Kidney epithelial cell (primary cell): ENCODE measurements at regions not wholly inside any gene's neighbourhood (a gene's known extent, or its start where the extent isn't known, plus 50 kb on each side); places are given as distances from the start of the nearest gene placed in this dataset.

Experiments
- DNase-seq: peaks from one replicate; pipeline ENCODE4 v3.0.0-alpha.2; 2010; ENCODE audit warnings: low read depth
- H3K27me3 ChIP-seq: 2 replicates; pipeline ENCODE4 v1.6.0; 2011; ENCODE audit warnings: low read length; ENCODE audit not compliant: control insufficient read depth, insufficient read depth
- H3K36me3 ChIP-seq: 2 replicates; pipeline ENCODE4 v1.5.1; 2011; ENCODE audit warnings: low read length; ENCODE audit not compliant: control insufficient read depth, insufficient read depth
- H3K4me3 ChIP-seq: 2 replicates; pipeline ENCODE4 v1.5.1; 2011; ENCODE audit warnings: low read depth, mild to moderate bottlenecking, control low read depth, low read length
- TF ChIP-seq, protein P1 (sequence below): IDR thresholded peaks from 2 replicates; pipeline ENCODE4 v1.5.1; 2011; ENCODE audit warnings: mild to moderate bottlenecking, moderate library complexity, low read length, control low read depth, inconsistent platforms; ENCODE audit not compliant: insufficient read depth, poor library complexity, severe bottlenecking

DNA sequence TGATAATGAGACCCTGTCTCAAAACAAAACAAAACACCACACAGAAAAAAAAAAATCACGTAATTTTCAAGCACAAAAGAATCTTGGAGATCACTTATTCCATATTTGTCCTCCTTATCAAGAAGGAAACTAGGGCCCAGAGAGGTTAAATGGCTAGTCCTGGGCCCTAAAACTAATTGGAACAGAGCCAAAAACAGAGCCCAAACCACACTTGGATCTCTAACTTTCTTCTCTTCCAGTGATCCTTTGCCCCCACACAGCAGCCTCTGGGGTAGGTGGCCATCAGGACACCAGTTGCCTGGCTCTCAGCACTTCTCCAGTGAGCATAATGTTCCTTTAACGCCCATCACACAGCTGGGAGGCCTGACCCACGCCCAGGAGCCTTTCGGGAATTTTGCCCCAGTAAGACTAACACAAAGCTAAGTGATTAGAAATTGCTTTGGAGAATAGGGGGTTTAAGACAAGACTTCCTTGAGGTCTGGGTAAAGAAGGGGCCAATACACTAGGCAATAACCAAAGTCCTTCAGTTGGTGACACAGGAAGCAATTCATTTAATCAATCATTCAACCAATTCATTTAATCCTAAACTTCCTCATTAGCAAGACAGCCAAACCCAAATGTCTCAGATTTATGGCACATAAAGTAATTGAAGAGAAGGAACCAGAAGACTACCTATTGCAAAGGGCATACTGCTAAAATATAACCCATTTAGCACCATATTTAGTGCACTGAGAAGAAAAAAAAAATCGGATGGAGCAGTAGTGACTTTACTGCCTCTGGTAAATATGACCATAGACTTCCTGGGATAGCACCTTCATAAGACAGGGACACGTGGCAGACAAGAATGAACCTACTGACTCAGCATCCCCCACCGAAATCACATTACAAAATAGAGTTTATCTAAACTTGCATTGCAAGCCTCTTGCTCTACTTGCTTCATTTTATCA lies 77.8 kb downstream of the ZNF608 start:
- Histone ChIP-seq H3K36me3 (no peaks in the 10 kb centered on the region), H3K27me3 (no peaks in the 10 kb centered on the region), H3K4me3 (no peak overlapping the region)
- TF ChIP-seq, protein P1, sequence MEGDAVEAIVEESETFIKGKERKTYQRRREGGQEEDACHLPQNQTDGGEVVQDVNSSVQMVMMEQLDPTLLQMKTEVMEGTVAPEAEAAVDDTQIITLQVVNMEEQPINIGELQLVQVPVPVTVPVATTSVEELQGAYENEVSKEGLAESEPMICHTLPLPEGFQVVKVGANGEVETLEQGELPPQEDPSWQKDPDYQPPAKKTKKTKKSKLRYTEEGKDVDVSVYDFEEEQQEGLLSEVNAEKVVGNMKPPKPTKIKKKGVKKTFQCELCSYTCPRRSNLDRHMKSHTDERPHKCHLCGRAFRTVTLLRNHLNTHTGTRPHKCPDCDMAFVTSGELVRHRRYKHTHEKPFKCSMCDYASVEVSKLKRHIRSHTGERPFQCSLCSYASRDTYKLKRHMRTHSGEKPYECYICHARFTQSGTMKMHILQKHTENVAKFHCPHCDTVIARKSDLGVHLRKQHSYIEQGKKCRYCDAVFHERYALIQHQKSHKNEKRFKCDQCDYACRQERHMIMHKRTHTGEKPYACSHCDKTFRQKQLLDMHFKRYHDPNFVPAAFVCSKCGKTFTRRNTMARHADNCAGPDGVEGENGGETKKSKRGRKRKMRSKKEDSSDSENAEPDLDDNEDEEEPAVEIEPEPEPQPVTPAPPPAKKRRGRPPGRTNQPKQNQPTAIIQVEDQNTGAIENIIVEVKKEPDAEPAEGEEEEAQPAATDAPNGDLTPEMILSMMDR, result no peak
- no peak for DNase-seq

DNA sequence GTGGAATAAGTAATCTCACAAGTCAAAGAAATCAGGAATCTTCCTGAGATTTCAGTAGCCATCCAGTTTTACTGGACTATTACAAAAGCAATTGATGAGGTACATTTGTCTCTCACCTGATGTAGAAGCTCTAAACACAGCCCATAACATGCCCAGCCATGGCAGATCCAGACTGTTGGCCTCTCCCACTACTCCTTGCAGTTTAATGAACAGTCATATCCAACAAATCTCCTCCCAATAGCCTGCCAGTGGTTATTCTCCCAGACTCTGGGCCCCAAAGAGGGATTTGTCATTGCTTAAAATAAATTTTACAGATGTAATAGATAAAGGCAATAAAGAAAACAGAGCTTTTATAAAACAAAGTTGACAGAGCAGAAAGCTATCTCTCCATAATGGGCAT lies 80.8 kb downstream of the ZNF608 start:
- TF ChIP-seq, protein P1, result no peak
- no peaks in the 10 kb centered on the region for H3K27me3 ChIP-seq
- no peak overlapping the region for H3K4me3 ChIP-seq
- DNase-seq, result no peak
- no peaks in the 10 kb centered on the region for H3K36me3 ChIP-seq

DNA sequence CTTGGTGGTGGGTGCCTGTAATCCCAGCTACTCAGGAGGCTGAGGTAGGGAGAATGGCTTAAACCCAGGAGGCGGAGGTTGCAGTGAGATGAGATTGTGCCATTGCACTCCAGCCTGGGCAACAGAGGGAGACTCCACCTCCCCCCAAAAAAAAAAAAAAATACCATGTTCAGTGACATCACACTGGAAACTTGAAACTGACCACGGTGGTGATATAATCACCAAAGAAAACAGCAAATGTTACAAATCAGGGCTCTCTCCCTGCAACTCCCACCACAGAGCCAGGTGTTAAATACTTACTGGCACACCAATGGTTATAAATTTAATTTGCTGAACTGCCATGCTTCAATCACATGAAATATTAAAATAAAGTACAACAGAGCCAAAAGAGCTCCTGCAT lies 81.4 kb downstream of the ZNF608 start:
- Histone ChIP-seq H3K36me3 (no peaks in the 10 kb centered on the region), H3K27me3 (no peaks in the 10 kb centered on the region), H3K4me3 (no peak overlapping the region)
- TF ChIP-seq, protein P1, result no peak
- DNase-seq, result no peak

DNA sequence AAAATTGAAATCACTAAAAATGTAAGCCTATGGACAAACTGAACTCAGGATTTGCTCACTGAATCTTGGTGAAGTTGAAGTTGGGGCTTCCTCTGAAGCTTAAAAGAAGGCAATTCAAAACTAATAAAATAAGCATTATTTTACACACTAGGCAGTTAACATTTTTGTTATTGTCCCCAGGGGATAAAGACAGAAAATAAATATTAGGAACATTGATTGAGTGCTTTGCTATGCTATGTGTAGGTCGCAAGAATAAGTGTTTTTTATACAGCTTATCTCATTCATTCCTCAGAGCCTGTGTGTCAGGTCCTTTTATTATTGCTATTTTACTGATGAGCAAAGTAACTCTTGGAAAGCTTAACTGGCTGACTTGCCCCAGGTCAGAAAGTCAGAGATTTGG lies 82.2 kb downstream of the ZNF608 start:
- Histone ChIP-seq H3K27me3 (no peaks in the 10 kb centered on the region), H3K36me3 (no peaks in the 10 kb centered on the region), H3K4me3 (no peak overlapping the region)
- TF ChIP-seq, protein P1, result no peak
- no peak for DNase-seq

DNA sequence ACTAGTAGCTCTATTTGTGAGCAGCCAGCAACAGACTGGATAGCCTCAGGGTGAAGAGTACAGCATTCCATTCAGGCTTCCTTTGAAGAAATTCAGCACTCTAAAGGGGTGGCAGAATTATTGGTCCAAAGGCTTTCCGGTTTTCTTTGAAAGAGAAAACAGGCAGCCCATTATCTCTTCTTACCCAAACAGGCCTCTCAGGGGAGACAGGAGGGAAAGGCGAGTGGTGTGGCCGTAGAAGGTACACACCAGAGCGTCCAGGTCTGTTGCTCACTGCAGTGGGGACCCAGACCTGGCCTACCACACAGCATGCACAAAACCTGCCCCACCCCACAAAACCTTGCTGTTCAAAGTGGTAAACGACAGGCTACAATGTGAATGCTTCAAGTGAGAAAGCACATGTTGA lies 83.3 kb downstream of the ZNF608 start:
- no peak overlapping the region for H3K4me3 ChIP-seq
- no peaks in the 10 kb centered on the region for H3K36me3 ChIP-seq
- TF ChIP-seq, protein P1, result no peak
- H3K27me3 ChIP-seq, result no peaks in the 10 kb centered on the region
- DNase-seq, result no peak
